Endodermal cell (in vitro differentiated cells): ENCODE measurements at regions not wholly inside any gene's neighbourhood (a gene's known extent, or its start where the extent isn't known, plus 50 kb on each side); places are given as distances from the start of the nearest gene placed in this dataset.

ENCODE experiments used
- DNase-seq: peaks from one replicate; pipeline ENCODE4 v3.0.0-alpha.2; 2017
- H3K27ac ChIP-seq: 2 replicates; pipeline ENCODE4 v1.5.1; 2013; ENCODE audit warnings: mild to moderate bottlenecking, low read depth, low read length, moderate library complexity
- H3K27me3 ChIP-seq: 2 replicates; pipeline ENCODE4 v1.6.1; 2013; ENCODE audit warnings: mild to moderate bottlenecking, low read length, moderate library complexity; ENCODE audit not compliant: insufficient read depth, control insufficient read depth, poor library complexity, severe bottlenecking
- H3K36me3 ChIP-seq: 2 replicates; pipeline ENCODE4 v1.7.0; 2013; ENCODE audit warnings: mild to moderate bottlenecking, low read length, moderate library complexity; ENCODE audit not compliant: control insufficient read depth, insufficient read depth
- H3K4me1 ChIP-seq: one replicate; pipeline ENCODE4 v1.7.0; 2013; ENCODE audit warnings: low read length; ENCODE audit not compliant: control insufficient read depth, insufficient read depth
- H3K4me3 ChIP-seq: 2 replicates; pipeline ENCODE4 v1.5.1; 2013; ENCODE audit warnings: mild to moderate bottlenecking, low read length, moderate library complexity
- H3K9ac ChIP-seq: 2 replicates; pipeline ENCODE4 v1.6.1; 2013; ENCODE audit warnings: mild to moderate bottlenecking, low read length, moderate library complexity; ENCODE audit not compliant: poor library complexity, severe bottlenecking; ENCODE audit errors: extremely low read depth
- H3K9me3 ChIP-seq: 2 replicates; pipeline ENCODE4 v1.6.1; 2013; ENCODE audit warnings: mild to moderate bottlenecking, low read length, moderate library complexity; ENCODE audit not compliant: control insufficient read depth
- H3K27ac Mint-ChIP-seq: 2 replicates; pipeline ENCODE4 v1.8.0; 2020; ENCODE audit warnings: mixed read lengths
- H3K27me3 Mint-ChIP-seq: 2 replicates; pipeline ENCODE4 v1.8.0; 2021; ENCODE audit warnings: mild to moderate bottlenecking, mixed read lengths; ENCODE audit not compliant: insufficient read depth
- H3K36me3 Mint-ChIP-seq: 2 replicates; pipeline ENCODE4 v1.8.0; 2020; ENCODE audit warnings: low read depth, mixed read lengths
- H3K4me1 Mint-ChIP-seq: 2 replicates; pipeline ENCODE4 v1.8.0; 2020; ENCODE audit warnings: mixed read lengths
- H3K4me3 Mint-ChIP-seq: 2 replicates; pipeline ENCODE4 v1.8.0; 2020; ENCODE audit warnings: mild to moderate bottlenecking, moderate library complexity, mixed read lengths
- H3K9me3 Mint-ChIP-seq: 2 replicates; pipeline ENCODE4 v1.8.0; 2020; ENCODE audit warnings: mild to moderate bottlenecking, mixed read lengths
- CTCF ChIP-seq: fragments of 200-600 bp; sonication (generic); conservative IDR thresholded peaks from 2 replicates; pipeline ENCODE4 v1.5.0; 2021; ENCODE audit warnings: antibody characterized with exemption, mild to moderate bottlenecking
- WGBS, 2 experiments: methylation state at CpG; one replicate each; pipeline versions ENCODE4 v1.1.5 to v1.1.7; 2013; ENCODE audit warnings: missing lambda C conversion rate in 2 of 2, mixed read lengths in 1 of 2; ENCODE audit not compliant: insufficient coverage in 1 of 2, insufficient read length in 1 of 2; 5-methylcytosine and 5-hydroxymethylcytosine counted together

GRCh38 chr2:226064932-226065570 is 665.5 kb downstream of the NYAP2 start:
- no peaks in the 10 kb centered on the region for H3K4me1 Mint-ChIP-seq
- no peak for DNase-seq
- no peak for TF ChIP-seq CTCF
- Histone ChIP-seq H3K9me3 (no peaks in the 10 kb centered on the region), H3K27me3 (no peaks in the 10 kb centered on the region), H3K27ac (no peak overlapping the region), H3K9ac (no peak overlapping the region), H3K36me3 (no peaks in the 10 kb centered on the region), H3K4me1 (no peaks in the 10 kb centered on the region), H3K4me3 (no peak overlapping the region)
- no peak overlapping the region for H3K4me3 Mint-ChIP-seq
- WGBS, 2 experiments: no CpG with 5 or more reads among the region's 1 CpG
- H3K27me3 Mint-ChIP-seq: no peaks in the 10 kb centered on the region
- H3K9me3 Mint-ChIP-seq: no peaks in the 10 kb centered on the region
- no peaks in the 10 kb centered on the region for H3K36me3 Mint-ChIP-seq
- H3K27ac Mint-ChIP-seq: no peak overlapping the region

DNA sequence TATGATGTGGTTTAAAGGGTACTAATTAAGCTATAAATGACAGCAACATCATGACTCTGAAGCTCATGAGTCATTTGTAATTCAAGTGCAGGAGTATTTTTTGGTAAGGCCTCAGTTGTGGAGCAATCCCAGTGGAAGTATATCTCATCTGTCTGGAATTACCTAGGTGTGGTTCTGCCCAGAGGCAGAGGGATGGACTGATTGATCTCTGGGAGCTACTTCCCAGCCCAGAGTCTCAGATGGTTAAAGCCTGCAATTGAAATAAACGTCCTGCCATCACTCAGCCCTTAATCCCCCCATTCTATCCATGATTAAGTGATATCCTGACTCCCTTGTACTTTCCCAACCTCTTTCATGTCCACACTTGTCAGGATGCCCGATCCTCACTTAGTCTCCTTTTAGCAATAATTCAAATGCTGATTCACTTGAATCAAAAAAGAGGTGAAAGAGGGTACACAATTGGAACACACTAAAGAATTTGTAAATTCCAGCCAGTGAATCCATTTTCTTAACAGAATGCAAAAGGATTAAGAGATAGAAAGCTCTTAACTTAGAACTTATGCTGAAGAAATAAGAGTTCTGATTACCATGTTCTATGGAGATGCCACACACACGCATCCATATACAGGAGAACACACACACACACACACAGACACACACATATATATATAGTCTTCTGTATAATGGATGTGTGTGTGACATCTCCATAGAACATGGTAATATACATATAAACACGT is 664.4 kb downstream of the NYAP2 start:
- no peaks in the 10 kb centered on the region for H3K27me3 Mint-ChIP-seq
- no peak overlapping the region for H3K9ac ChIP-seq
- DNase-seq: no peak
- H3K27ac Mint-ChIP-seq: no peak overlapping the region
- TF ChIP-seq CTCF: no peak
- no peak overlapping the region for H3K27ac ChIP-seq
- H3K9me3 Mint-ChIP-seq: no peaks in the 10 kb centered on the region
- no peaks in the 10 kb centered on the region for H3K36me3 ChIP-seq
- no peaks in the 10 kb centered on the region for H3K36me3 Mint-ChIP-seq
- peaks cover 9% of the 10 kb centered on the region for H3K4me1 Mint-ChIP-seq
- WGBS, 2 experiments: 91% methylated on average over 2 of the region's 4 CpGs; no CpG with 5 or more reads in 1 of the 2 experiments
- H3K4me1 ChIP-seq: peaks cover under 1% of the 10 kb centered on the region
- H3K4me3 Mint-ChIP-seq: no peak overlapping the region
- no peak overlapping the region for H3K4me3 ChIP-seq
- H3K9me3 ChIP-seq: no peaks in the 10 kb centered on the region
- no peaks in the 10 kb centered on the region for H3K27me3 ChIP-seq

DNA sequence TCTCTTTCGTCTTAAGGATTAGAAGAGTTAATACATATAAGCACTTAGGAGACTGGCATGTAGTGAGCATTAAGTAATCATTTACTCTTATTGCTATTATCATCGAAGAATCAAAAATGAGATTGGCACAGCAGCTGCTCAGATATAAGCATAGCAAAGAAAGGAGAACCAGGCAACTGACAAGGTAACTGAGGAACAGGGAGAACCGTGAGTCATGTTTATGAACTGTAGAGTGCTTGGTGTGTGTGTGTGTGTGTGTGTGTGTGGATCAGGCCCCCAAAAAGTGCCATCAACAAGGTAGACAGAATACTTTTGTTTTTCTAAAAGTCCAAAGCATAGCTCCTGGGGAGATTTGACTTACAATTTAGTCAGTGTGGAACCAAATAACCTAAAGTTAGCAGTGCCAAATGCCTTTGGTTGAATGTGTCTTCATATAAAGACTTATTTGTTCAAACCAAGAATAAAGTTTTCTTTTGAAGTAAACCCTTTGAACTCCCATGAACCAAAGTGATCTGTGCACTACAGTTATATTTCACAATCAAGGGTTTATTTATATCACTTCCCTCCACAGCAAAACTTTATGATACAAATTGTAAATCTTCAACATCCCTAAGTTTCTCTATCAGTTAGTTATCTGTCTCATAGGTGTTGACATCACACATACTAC is 660.6 kb downstream of the NYAP2 start:
- no peak overlapping the region for H3K27ac Mint-ChIP-seq
- H3K4me1 Mint-ChIP-seq: peaks cover 31% of the 10 kb centered on the region

More for the DNA sequence above, 660.6 kb downstream of the NYAP2 start:
- H3K4me1 ChIP-seq: peaks cover 10% of the 10 kb centered on the region
- no peaks in the 10 kb centered on the region for H3K9me3 ChIP-seq
- Mint-ChIP-seq H3K36me3 (no peaks in the 10 kb centered on the region), H3K4me3 (no peak overlapping the region), H3K9me3 (no peaks in the 10 kb centered on the region), H3K27me3 (no peaks in the 10 kb centered on the region)
- no peaks in the 10 kb centered on the region for H3K27me3 ChIP-seq
- H3K36me3 ChIP-seq: no peaks in the 10 kb centered on the region
- WGBS, 2 experiments: 91% methylated on average over 3 of the region's 3 CpGs; no CpG with 5 or more reads in 1 of the 2 experiments
- no peak for TF ChIP-seq CTCF
- H3K4me3 ChIP-seq: no peak overlapping the region
- no peak overlapping the region for H3K27ac ChIP-seq
- H3K9ac ChIP-seq: no peak overlapping the region
- DNase-seq: no peak
